Prostate gland (tissue), 2 donors: ENCODE measurements at regions not wholly inside any gene's neighbourhood (a gene's known extent, or its start where the extent isn't known, plus 50 kb on each side); places are given as distances from the start of the nearest gene placed in this dataset.

ENCODE experiments used
- DNase-seq: peaks from one replicate; pipeline ENCODE4 v3.0.0-alpha.2; 2019; ENCODE audit warnings: low spot score
- H3K27ac ChIP-seq, 2 donors: fragments of 200-600 bp; sonication (generic); 2 replicates each; pipeline ENCODE4 v1.5.1; 2017 to 2019
- H3K27me3 ChIP-seq: fragments of 200-600 bp; sonication (generic); replicated peaks from 2 replicates; pipeline ENCODE4 v1.5.1; 2019; ENCODE audit not compliant: insufficient read depth
- H3K36me3 ChIP-seq, 2 donors: fragments of 200-600 bp; sonication (generic); 1 replicate in 1 of 2; 2 replicates in 1 of 2; pipeline versions ENCODE4 v1.5.1 to v1.8.1; 2017 to 2019
- H3K4me1 ChIP-seq: fragments of 200-600 bp; sonication (generic); replicated peaks from 2 replicates; pipeline ENCODE4 v1.5.1; 2019
- H3K4me3 ChIP-seq, 2 donors: fragments of 200-600 bp; sonication (generic); 2 replicates each; pipeline ENCODE4 v1.5.1; 2017 to 2019
- H3K9me3 ChIP-seq: fragments of 200-600 bp; sonication (generic); 2 replicates; pipeline ENCODE4 v1.5.1; 2017
- POLR2A ChIP-seq: fragments of 450-650 bp; IDR thresholded peaks from one replicate; pipeline ENCODE4 v1.6.1; 2016; ENCODE audit warnings: antibody characterized with exemption, mild to moderate bottlenecking
- POLR2AphosphoS5 ChIP-seq: sonication (generic); formaldehyde crosslinking; IDR thresholded peaks from one replicate; pipeline ENCODE4 v1.6.1; 2017; ENCODE audit warnings: antibody characterized with exemption
- WGBS: methylation state at CpG from one replicate; pipeline ENCODE4 v1.1.5; 2018; 5-methylcytosine and 5-hydroxymethylcytosine counted together
- intact Hi-C: fragments of 100-400 bp; cut with DNase I; formaldehyde crosslinking; loops from one replicate; pipeline ENCODE4 v1.14.2; 2022
- TF ChIP-seq, protein P1 (sequence below), 4 experiments: fragments of 200-600 bp in 2 of 4; fragments of 450-650 bp in 2 of 4; sonication (generic) in 2 of 4; IDR thresholded peaks; 1 replicate in 3 of 4; 2 replicates in 1 of 4; pipeline ENCODE4 v1.5.1; 2016 to 2019; ENCODE audit warnings: antibody characterized with exemption in 4 of 4, mild to moderate bottlenecking in 2 of 4, moderate library complexity in 2 of 4

- Histone ChIP-seq H3K27ac (no peak overlapping the region), H3K4me1 (no peaks in the 10 kb centered on the region), H3K27me3 (no peaks in the 10 kb centered on the region), H3K9me3 (no peaks in the 10 kb centered on the region), H3K4me3 (no peak overlapping the region), H3K36me3 (no peaks in the 10 kb centered on the region)
- intact Hi-C loops = loop anchor here (10.0 kb wide), 1 partner anchor 83 kb away; no protein-coding TSS in a partner anchor
- DNase-seq = no peak
- WGBS = 96% methylated on average over 3 of the region's 3 CpGs
- TF ChIP-seq POLR2AphosphoS5 (no peak), POLR2A (no peak)
- TF ChIP-seq, protein P1, sequence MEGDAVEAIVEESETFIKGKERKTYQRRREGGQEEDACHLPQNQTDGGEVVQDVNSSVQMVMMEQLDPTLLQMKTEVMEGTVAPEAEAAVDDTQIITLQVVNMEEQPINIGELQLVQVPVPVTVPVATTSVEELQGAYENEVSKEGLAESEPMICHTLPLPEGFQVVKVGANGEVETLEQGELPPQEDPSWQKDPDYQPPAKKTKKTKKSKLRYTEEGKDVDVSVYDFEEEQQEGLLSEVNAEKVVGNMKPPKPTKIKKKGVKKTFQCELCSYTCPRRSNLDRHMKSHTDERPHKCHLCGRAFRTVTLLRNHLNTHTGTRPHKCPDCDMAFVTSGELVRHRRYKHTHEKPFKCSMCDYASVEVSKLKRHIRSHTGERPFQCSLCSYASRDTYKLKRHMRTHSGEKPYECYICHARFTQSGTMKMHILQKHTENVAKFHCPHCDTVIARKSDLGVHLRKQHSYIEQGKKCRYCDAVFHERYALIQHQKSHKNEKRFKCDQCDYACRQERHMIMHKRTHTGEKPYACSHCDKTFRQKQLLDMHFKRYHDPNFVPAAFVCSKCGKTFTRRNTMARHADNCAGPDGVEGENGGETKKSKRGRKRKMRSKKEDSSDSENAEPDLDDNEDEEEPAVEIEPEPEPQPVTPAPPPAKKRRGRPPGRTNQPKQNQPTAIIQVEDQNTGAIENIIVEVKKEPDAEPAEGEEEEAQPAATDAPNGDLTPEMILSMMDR (IDR thresholded peaks at IDR 0.05) = no peak
Observed at GRCh38 chr4:25981749-25982148, 67.7 kb downstream of the SMIM20 start.

GRCh38 chr4:25982962-25983361, 68.9 kb downstream of the SMIM20 start:
- no peak overlapping the region for H3K4me3 ChIP-seq
- intact Hi-C loops = loop anchor here (10.0 kb wide), 1 partner anchor 82 kb away; no protein-coding TSS in a partner anchor
- TF ChIP-seq, protein P1 (IDR thresholded peaks at IDR 0.05) = no peak
- TF ChIP-seq POLR2AphosphoS5 = no peak
- TF ChIP-seq POLR2A = no peak

DNA sequence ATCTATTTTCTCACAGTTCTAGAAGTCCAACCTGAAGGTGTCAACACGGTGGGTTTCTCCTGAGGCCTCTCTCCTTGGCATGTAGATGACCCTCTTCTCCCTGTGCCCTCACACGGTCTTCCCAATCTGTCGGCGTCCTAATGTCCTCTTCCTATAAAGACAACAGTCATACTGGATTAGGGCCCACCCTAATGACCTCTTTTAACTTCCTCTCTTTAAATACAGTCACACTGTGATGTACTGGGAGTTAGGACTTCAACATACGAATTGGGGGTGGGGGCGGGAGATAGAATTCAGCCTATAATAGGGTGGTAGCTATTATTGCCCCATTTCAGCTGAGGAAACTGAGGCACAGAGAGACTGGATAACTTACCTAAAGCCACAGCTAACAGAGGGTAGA, 70.2 kb downstream of the SMIM20 start:
- H3K27ac ChIP-seq = no peak overlapping the region
- 95% methylated on average over 6 of the region's 6 CpGs for WGBS
- intact Hi-C loops = loop anchor here (10.0 kb wide), 1 partner anchor 81 kb away; no protein-coding TSS in a partner anchor
- DNase-seq = no peak
- H3K4me1 ChIP-seq = no peaks in the 10 kb centered on the region
- no peaks in the 10 kb centered on the region for H3K9me3 ChIP-seq
- no peaks in the 10 kb centered on the region for H3K27me3 ChIP-seq
- no peak overlapping the region for H3K4me3 ChIP-seq
- H3K36me3 ChIP-seq = no peaks in the 10 kb centered on the region
- no peak for TF ChIP-seq POLR2A
- TF ChIP-seq POLR2AphosphoS5 = no peak
- TF ChIP-seq, protein P1 (IDR thresholded peaks at IDR 0.05) = no peak

More at GRCh38 chr4:25982962-25983361, 68.9 kb downstream of the SMIM20 start:
- no peaks in the 10 kb centered on the region for H3K9me3 ChIP-seq
- no peaks in the 10 kb centered on the region for H3K4me1 ChIP-seq
- 81% methylated on average over 7 of the region's 7 CpGs for WGBS
- H3K27me3 ChIP-seq = no peaks in the 10 kb centered on the region
- DNase-seq = no peak
- H3K36me3 ChIP-seq = no peaks in the 10 kb centered on the region
- H3K27ac ChIP-seq = no peak overlapping the region

DNA sequence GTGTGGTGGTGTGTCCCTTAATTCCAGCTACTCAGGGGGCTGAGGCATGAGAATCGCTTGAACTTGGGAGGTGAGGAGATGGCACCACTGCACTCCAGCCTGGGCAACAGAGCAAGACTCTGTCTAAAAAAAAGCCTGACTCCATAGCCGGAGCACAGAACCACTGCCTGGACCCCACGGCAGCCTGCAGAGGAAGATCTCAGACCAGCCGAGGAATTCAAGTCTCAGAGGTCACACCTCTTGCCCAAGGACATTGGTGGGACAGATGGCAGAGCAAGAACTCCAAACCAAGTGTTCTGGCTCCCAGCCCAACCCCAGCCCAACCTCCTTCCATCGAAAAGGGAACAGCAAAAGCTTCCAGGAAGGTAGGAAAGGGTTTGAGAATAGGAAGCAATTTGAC, 70.8 kb downstream of the SMIM20 start:
- no peak overlapping the region for H3K27ac ChIP-seq
- no peaks in the 10 kb centered on the region for H3K4me1 ChIP-seq
- no peaks in the 10 kb centered on the region for H3K36me3 ChIP-seq
- no peak overlapping the region for H3K4me3 ChIP-seq
- H3K27me3 ChIP-seq = no peaks in the 10 kb centered on the region
- WGBS = 87% methylated on average over 5 of the region's 5 CpGs
- TF ChIP-seq POLR2A = no peak
- TF ChIP-seq, protein P1 (IDR thresholded peaks at IDR 0.05) = no peak
- no peak for TF ChIP-seq POLR2AphosphoS5
- intact Hi-C loops = loop anchor here (5.0 to 10.0 kb wide), 2 partner anchors 80 to 348 kb away; no protein-coding TSS in a partner anchor
- H3K9me3 ChIP-seq = no peaks in the 10 kb centered on the region
- no peak for DNase-seq

DNA sequence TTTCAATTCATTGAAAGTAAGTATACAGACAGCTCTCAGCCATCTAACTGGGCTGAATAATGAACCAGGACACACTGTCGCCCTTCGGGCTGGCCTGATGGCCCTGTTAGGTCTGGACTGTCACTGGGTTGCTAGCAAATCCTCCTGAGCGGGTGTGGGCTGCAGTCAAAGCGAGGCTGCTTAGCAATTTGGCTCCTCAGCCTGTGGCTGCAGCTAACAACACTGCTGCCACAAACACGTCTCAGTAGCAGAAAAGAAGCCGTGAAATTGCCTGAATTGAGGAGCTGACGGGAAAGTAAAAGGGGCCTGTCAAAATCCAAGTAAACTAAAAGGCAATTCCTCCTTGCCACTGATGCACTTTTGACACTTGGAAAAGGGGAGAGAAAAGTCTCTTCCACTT, 72.8 kb downstream of the SMIM20 start:
- no peak overlapping the region for H3K27ac ChIP-seq
- H3K9me3 ChIP-seq = no peaks in the 10 kb centered on the region
- TF ChIP-seq POLR2AphosphoS5 = no peak
- TF ChIP-seq, protein P1 (IDR thresholded peaks at IDR 0.05) = no peak
- no peak for TF ChIP-seq POLR2A
- no peaks in the 10 kb centered on the region for H3K36me3 ChIP-seq
- 95% methylated on average over 7 of the region's 7 CpGs for WGBS
- intact Hi-C loops = loop anchor here (5.0 to 10.0 kb wide), 2 partner anchors 78 to 345 kb away; no protein-coding TSS in a partner anchor
- H3K27me3 ChIP-seq = no peaks in the 10 kb centered on the region
- no peaks in the 10 kb centered on the region for H3K4me1 ChIP-seq
- DNase-seq = no peak
- no peak overlapping the region for H3K4me3 ChIP-seq
